Activated T-helper 1 cell treated with anti-CD3 and anti-CD28 coated beads, Interleukin-12 subunit alpha, Interleukin-12 subunit beta, Interleukin-2, Interleukin-4 antibody, amounts not matched to agents 30 ng/mL and 10 ng/mL and 1 ng/mL, durations not matched to agents 14 hours and 24 hours and 36 hours (primary cell): ENCODE measurements at regions not wholly inside any gene's neighbourhood (a gene's known extent, or its start where the extent isn't known, plus 50 kb on each side); places are given as distances from the start of the nearest gene placed in this dataset.
"Not testable (repeated sequence)": the region's sequence is repeated elsewhere in the genome, so short reads cannot be mapped to it uniquely, and the experiment has no call there.

Source experiments
- DNase-seq: peaks from one replicate; pipeline ENCODE4 v3.0.0; 2021; ENCODE audit warnings: low spot score
- H3K27ac Mint-ChIP-seq: one replicate; pipeline ENCODE4 v1.8.0; 2021; ENCODE audit warnings: mild to moderate bottlenecking, mixed read lengths
- H3K27me3 Mint-ChIP-seq: one replicate; pipeline ENCODE4 v1.8.0; 2022; ENCODE audit warnings: mild to moderate bottlenecking, moderate library complexity, mixed read lengths; ENCODE audit not compliant: insufficient read depth
- H3K36me3 Mint-ChIP-seq: one replicate; pipeline ENCODE4 v1.8.0; 2021; ENCODE audit warnings: low read depth, mixed read lengths
- H3K4me1 Mint-ChIP-seq: one replicate; pipeline ENCODE4 v1.8.0; 2021; ENCODE audit warnings: low read depth, mixed read lengths
- H3K4me3 Mint-ChIP-seq: one replicate; pipeline ENCODE4 v1.8.0; 2021; ENCODE audit warnings: mild to moderate bottlenecking, moderate library complexity, mixed read lengths
- H3K9me3 Mint-ChIP-seq: one replicate; pipeline ENCODE4 v1.8.0; 2021; ENCODE audit warnings: mixed read lengths
- intact Hi-C: fragments of 100-400 bp; cut with micrococcal nuclease; formaldehyde crosslinking; loops from one replicate; pipeline ENCODE4 v1.15.1; 2024

DNA sequence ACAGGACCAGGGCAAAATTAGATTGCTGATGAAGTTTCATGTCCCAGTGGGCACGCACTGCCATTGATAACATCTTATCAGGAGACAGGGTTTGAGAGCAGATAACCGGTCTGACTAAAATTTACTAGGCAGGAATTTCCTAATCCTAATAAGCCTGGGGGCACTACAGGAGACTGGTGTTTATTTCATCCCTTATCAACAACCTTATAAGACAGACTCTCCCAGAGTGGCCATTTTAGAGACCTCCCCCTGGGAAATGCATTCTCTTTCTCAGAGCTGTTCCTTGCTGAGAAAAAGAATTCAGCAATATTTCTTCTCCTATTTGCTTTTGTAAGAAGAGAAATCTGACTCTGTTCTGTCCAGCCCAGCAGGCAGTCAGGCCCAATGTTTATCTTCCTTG is 423.4 kb upstream of the IMPG1 start:
- peaks cover 29% of the 10 kb centered on the region for H3K9me3 Mint-ChIP-seq
- H3K36me3 Mint-ChIP-seq: no peaks in the 10 kb centered on the region
- intact Hi-C loops: no loop called here
- H3K4me1 Mint-ChIP-seq: no peaks in the 10 kb centered on the region
- H3K27ac Mint-ChIP-seq: no peak overlapping the region
- no peak for DNase-seq
- H3K27me3 Mint-ChIP-seq: no peaks in the 10 kb centered on the region
- no peak overlapping the region for H3K4me3 Mint-ChIP-seq

DNA sequence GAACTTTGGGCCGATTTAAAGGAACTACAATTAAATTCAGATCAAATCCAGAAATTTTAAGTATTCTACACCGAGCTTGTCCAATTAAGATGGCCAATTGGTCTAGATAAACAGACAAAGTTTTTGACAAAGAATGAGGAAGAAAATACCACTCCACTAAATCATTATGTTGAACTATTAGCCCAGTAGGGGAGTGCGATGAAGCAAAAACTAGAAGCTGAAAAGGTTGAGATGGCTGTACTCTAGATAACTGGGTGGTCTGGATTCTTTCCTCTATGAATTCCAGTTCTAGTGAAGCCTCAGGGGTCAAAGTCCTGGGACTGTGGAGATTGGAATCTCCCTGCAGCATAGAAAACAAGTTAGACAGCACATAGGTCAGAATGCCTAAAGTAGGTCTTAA is 418.9 kb upstream of the IMPG1 start:
- H3K9me3 Mint-ChIP-seq: peaks cover 22% of the 10 kb centered on the region
- H3K4me3 Mint-ChIP-seq, H3K27me3 Mint-ChIP-seq, H3K36me3 Mint-ChIP-seq, DNase-seq, H3K4me1 Mint-ChIP-seq, intact Hi-C loops, H3K27ac Mint-ChIP-seq: not testable (repeated sequence)

DNA sequence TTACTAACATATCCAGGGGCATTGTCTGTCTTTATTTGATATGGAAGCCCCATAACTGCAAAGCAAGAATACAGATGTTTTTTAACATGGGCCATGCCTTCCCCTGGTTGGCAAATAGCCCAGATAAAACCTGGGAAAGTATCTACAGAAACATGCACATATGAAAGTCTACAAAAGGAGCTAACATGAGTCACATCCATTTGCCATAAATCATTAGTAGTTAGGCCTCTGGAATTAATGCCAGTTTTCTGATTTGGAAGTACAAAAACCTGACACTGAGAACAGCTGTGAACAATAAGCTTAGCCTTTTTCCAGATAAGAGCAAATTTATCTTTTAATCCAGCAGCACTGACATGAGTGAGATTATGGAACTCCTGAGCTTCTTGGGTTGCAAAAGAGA is 418.0 kb upstream of the IMPG1 start:
- no peaks in the 10 kb centered on the region for H3K36me3 Mint-ChIP-seq
- no peaks in the 10 kb centered on the region for H3K27me3 Mint-ChIP-seq
- no peak for DNase-seq
- H3K9me3 Mint-ChIP-seq: peaks cover 20% of the 10 kb centered on the region
- H3K4me3 Mint-ChIP-seq: no peak overlapping the region
- H3K4me1 Mint-ChIP-seq: no peaks in the 10 kb centered on the region
- H3K27ac Mint-ChIP-seq: no peak overlapping the region
- intact Hi-C loops: no loop called here

DNA sequence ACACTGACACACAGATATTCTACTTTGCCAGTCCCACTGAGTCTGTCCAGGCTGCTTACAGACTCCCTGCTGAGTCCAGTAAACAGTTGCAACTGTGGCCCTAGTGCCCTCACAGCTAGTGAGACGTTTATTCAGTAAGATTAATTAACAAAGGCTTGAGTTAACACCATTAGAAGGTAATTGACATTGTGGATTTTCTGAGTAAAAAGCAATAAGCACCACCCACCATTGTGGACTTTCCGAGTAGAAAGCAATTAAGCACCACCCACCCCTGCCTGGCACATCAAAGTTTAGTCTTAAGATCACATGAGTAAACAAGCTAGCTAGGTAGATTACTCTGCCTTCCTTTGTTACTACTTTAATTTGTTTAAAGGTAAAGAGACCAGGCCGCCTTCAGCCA is 408.6 kb upstream of the IMPG1 start:
- no peak for DNase-seq
- H3K27ac Mint-ChIP-seq: no peak overlapping the region
- H3K36me3 Mint-ChIP-seq: no peaks in the 10 kb centered on the region
- peaks cover 36% of the 10 kb centered on the region for H3K9me3 Mint-ChIP-seq
- no peaks in the 10 kb centered on the region for H3K27me3 Mint-ChIP-seq
- no peak overlapping the region for H3K4me3 Mint-ChIP-seq
- intact Hi-C loops: no loop called here
- H3K4me1 Mint-ChIP-seq: no peaks in the 10 kb centered on the region

DNA sequence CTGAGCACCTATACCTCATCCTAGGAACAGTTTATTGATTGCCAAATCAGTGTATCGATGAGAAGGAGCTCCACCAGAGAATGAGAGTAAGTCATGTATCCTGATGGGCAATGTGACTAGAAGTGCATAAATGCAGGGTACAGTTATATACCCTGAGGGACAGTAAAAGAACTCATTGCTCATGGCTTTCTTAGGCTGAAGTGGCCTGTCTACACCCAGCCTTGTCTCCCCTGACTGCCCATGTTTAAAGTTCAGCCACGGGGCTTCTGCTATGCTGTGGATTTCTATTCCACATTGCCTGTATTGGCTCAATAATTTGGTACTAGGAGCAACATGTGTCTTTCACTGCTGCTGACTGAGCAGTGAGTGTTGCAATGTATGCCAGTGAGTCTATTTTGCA is 400.4 kb upstream of the IMPG1 start:
- H3K36me3 Mint-ChIP-seq: no peaks in the 10 kb centered on the region
- intact Hi-C loops: no loop called here

DNA sequence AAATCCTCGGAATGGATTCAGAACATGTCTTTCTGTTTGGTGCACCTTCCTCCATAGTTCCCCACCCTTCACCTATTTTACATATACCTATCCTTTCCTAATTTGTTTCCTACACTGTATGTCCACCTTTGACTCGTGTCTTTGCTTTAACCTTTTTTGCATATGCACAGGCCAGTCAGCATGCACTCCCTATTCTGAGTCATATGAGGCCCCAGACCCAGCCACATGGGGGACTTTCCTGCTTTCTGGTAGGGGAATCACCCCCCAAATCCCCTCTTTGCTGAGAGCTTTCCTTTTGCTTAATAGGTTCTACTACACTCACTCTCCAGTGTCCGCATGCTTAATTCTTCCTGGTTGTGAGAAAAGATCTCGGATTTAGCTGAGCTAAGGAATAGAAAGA is 393.8 kb upstream of the IMPG1 start:
- no peak for DNase-seq
- H3K27ac Mint-ChIP-seq: no peak overlapping the region
- no peaks in the 10 kb centered on the region for H3K27me3 Mint-ChIP-seq
- no peaks in the 10 kb centered on the region for H3K4me1 Mint-ChIP-seq
- H3K4me3 Mint-ChIP-seq: no peak overlapping the region
- intact Hi-C loops: no loop called here
- H3K36me3 Mint-ChIP-seq: no peaks in the 10 kb centered on the region
- peaks cover 15% of the 10 kb centered on the region for H3K9me3 Mint-ChIP-seq

More for the DNA sequence above, 400.4 kb upstream of the IMPG1 start:
- H3K4me1 Mint-ChIP-seq: no peaks in the 10 kb centered on the region
- no peaks in the 10 kb centered on the region for H3K27me3 Mint-ChIP-seq
- DNase-seq: no peak
- H3K27ac Mint-ChIP-seq: no peak overlapping the region
- peaks cover 20% of the 10 kb centered on the region for H3K9me3 Mint-ChIP-seq
- H3K4me3 Mint-ChIP-seq: no peak overlapping the region

DNA sequence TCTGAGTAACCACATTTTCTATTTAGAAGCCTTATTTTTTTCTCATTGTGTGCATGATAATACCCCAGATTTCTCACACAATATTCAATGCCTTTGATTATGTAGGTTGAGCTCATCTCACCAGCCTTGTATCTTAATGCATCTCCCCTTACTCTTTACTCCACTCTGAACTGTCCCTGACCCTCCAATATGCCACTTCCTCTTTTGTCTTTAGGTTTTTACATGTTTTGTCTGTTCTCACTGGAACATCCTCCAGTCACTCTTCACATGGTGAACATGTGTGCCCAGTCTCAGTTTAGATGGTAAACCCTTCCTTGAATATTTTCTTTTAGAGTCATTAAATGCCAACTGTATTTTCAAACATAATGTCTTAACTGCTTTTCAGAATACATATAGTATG is 392.9 kb upstream of the IMPG1 start:
- no peak overlapping the region for H3K27ac Mint-ChIP-seq
- no peak for DNase-seq
- peaks cover 18% of the 10 kb centered on the region for H3K9me3 Mint-ChIP-seq
- H3K4me1 Mint-ChIP-seq: no peaks in the 10 kb centered on the region
- no peaks in the 10 kb centered on the region for H3K27me3 Mint-ChIP-seq
- no peak overlapping the region for H3K4me3 Mint-ChIP-seq
- intact Hi-C loops: no loop called here
- no peaks in the 10 kb centered on the region for H3K36me3 Mint-ChIP-seq

DNA sequence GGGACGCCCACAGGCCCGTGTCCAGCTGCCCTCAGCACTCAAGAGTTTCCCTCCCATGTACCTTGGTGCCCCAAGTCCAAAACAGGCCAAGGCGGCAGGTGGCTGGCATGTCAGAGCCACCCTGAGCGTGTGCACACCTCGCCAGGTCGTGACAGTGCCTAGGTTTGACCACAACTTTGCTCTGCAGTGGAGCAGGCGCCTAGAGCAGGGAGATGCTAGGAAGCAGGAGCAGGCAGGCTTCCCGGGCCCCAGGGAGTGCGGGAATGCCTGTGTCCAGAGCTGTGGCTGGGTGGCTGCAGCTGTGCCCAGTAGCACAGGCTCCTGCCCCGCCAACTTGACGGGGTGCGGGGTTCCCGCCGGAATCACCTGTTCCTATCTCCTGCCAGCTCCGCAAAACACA is 380.8 kb upstream of the IMPG1 start:
- no peak overlapping the region for H3K4me3 Mint-ChIP-seq
- H3K4me1 Mint-ChIP-seq: no peaks in the 10 kb centered on the region
- no peaks in the 10 kb centered on the region for H3K36me3 Mint-ChIP-seq
- H3K9me3 Mint-ChIP-seq: no peaks in the 10 kb centered on the region
- no peak overlapping the region for H3K27ac Mint-ChIP-seq
- no peak for DNase-seq
- intact Hi-C loops: no loop called here
- H3K27me3 Mint-ChIP-seq: no peaks in the 10 kb centered on the region

DNA sequence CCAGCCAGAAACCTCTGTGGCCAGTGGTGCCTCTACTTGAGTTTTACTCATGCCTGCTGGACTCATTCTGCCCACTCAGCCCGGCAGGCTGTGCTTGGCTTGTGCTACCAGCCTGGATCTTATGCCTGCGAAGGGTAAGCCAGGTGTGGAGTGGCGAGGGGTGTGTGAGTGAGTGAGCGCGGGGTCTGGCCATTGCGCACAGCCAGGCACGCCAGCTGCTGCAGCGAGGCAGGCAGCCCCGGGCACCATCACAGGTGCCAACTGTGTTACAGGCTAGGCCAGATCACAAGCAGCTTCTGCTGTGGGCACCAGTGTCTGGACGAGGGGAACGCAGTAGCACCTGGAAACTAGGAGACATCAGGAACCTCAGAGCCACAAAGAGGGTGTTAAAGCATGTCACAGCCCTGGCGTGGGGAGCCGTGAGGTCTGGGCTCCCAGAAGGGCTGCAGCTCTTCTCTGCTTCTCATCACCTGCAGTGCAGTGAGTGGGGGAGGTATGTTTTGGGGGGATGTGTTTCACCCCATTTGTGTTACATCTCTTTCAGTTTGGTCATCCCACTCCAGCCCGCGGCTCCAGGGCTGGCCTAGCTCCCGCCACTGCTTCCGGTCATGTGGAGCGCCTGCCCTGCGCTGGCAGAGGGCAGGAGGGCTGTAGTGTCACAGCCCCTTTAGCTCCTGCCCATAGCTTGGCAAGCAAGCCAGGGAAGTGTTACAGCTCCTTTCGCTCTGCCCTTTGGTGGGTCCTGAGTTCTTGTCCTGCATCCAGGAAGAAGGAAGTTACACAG is 379.7 kb upstream of the IMPG1 start:
- intact Hi-C loops: no loop called here
- no peak overlapping the region for H3K27ac Mint-ChIP-seq
- DNase-seq: no peak
- H3K27me3 Mint-ChIP-seq: no peaks in the 10 kb centered on the region
- no peaks in the 10 kb centered on the region for H3K4me1 Mint-ChIP-seq
- no peak overlapping the region for H3K4me3 Mint-ChIP-seq
- no peaks in the 10 kb centered on the region for H3K9me3 Mint-ChIP-seq
- H3K36me3 Mint-ChIP-seq: no peaks in the 10 kb centered on the region

DNA sequence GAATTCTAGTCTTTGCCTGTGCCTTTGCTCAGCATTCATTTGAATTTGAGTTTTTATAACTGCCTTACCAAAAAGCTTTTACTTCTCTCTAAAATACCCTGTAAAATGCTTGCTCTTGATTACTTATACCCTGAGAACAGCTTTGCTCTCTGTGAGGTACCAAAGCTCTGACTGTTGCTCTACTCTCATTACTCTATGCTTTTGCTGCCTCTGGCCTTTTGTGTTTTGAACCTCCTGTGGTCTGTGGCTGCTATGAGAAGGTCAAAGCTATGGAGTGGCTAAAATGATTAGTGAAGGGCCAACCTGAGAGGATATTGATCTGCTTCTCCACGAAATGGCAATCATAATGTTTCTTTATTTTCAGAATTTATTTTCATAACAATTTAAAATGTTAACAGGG is 375.6 kb upstream of the IMPG1 start:
- no peaks in the 10 kb centered on the region for H3K27me3 Mint-ChIP-seq
- intact Hi-C loops: no loop called here
- DNase-seq: no peak
- H3K36me3 Mint-ChIP-seq: no peaks in the 10 kb centered on the region
- no peak overlapping the region for H3K27ac Mint-ChIP-seq
- H3K4me3 Mint-ChIP-seq: no peak overlapping the region
- H3K4me1 Mint-ChIP-seq: no peaks in the 10 kb centered on the region
- no peaks in the 10 kb centered on the region for H3K9me3 Mint-ChIP-seq

DNA sequence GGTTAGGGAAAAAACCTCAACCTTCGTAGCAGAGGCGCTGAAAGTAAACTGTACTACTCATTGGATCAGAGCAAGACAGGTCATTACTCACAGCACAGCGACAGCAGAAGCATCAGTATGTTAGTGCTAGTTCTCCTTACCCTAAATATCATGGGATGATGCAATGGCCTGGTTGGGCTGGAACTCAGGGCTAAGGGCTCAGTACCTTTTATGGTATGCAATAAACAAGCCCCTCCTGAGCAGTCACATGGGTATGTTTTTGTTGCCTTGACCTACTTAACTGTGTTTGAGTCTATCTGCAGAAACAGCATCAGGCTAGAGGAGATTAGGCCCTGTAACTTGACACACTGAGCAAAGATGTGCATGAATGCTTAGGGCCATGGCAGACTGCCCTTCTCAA is 369.4 kb upstream of the IMPG1 start:
- no peaks in the 10 kb centered on the region for H3K36me3 Mint-ChIP-seq
- no peak overlapping the region for H3K4me3 Mint-ChIP-seq
- H3K27me3 Mint-ChIP-seq: no peaks in the 10 kb centered on the region
- H3K4me1 Mint-ChIP-seq: no peaks in the 10 kb centered on the region
- intact Hi-C loops: no loop called here
- peaks cover 3% of the 10 kb centered on the region for H3K9me3 Mint-ChIP-seq
- no peak overlapping the region for H3K27ac Mint-ChIP-seq
- no peak for DNase-seq

DNA sequence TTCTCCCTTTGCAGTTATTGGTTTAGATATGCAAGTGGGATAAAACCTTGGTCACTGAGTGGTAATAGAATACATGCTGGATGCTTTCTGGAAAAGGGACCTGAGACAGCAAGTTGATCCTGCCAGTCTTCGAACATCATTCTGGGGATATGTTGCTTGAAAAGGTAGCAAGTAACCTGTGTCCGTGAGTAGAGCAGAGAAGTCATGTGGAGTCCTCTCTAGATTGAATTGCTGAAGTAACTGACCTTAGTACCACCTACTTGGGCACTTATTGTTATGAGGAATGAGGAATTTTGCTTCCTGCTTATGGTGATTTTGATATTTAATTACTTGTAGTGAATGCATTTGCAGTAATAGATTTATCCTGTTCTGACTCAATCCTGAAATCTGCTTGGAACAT is 367.3 kb upstream of the IMPG1 start:
- peaks cover 6% of the 10 kb centered on the region for H3K9me3 Mint-ChIP-seq
- H3K4me3 Mint-ChIP-seq: no peak overlapping the region
- DNase-seq: no peak
- no peaks in the 10 kb centered on the region for H3K36me3 Mint-ChIP-seq
- intact Hi-C loops: no loop called here
- no peaks in the 10 kb centered on the region for H3K27me3 Mint-ChIP-seq
- H3K4me1 Mint-ChIP-seq: no peaks in the 10 kb centered on the region
- H3K27ac Mint-ChIP-seq: no peak overlapping the region

DNA sequence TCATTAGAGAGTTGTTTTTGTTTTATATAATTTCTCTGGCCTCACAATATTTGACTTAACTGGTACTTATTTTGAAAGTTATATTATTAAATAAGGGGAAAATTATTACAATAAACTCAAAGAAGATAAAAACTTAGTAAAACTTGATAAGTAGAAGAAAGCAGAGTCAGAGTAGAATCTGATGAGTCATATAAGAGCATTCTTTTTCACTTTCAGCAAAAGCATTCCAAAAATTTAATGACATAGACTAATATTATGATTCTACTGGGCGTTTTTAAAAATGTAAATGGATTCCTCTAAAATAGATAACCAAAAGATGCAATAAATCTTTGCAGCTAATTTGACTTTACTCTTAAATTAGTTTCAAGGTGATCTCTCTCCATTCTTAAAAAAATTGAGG is 366.3 kb upstream of the IMPG1 start:
- Mint-ChIP-seq H3K9me3 (peaks cover 8% of the 10 kb centered on the region), H3K4me3 (no peak overlapping the region), H3K27me3 (no peaks in the 10 kb centered on the region), H3K27ac (no peak overlapping the region), H3K36me3 (no peaks in the 10 kb centered on the region), H3K4me1 (no peaks in the 10 kb centered on the region)
- DNase-seq: no peak
- intact Hi-C loops: no loop called here

DNA sequence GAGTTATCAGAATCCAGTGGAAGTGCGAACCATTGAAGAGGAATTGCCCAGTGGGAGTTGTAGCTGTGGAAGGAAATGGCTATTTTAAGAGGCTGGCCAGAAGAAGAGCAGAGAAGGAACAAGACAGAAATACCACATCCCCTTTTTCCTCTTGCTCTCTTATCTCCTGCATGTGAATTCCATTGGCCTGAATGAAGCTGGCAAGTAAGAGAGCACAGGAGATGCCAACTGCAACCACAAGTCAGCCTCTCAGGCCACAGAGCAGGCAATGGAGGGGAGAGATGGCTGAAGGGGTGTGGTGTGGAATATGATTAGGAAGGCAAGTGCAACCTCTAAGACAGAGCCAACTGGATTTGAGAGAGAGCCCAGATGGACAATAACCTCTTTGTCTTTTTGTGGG is 362.7 kb upstream of the IMPG1 start:
- intact Hi-C loops: no loop called here
- no peaks in the 10 kb centered on the region for H3K4me1 Mint-ChIP-seq
- no peaks in the 10 kb centered on the region for H3K36me3 Mint-ChIP-seq
- H3K27ac Mint-ChIP-seq: no peak overlapping the region
- no peak for DNase-seq
- no peaks in the 10 kb centered on the region for H3K27me3 Mint-ChIP-seq
- H3K9me3 Mint-ChIP-seq: peaks cover 15% of the 10 kb centered on the region
- H3K4me3 Mint-ChIP-seq: no peak overlapping the region
